H1 (cell line): ENCODE measurements at regions not wholly inside any gene's neighbourhood (a gene's known extent, or its start where the extent isn't known, plus 50 kb on each side); places are given as distances from the start of the nearest gene placed in this dataset.

Experiments
- CTCF ChIA-PET: fragments of 300-600 bp; sonication (Branson Sonifier 250); formaldehyde crosslinking; loops from one replicate; lab custom pipeline; 2021; ENCODE audit not compliant: partially characterized antibody; lab: Charles Lee
- POLR2A ChIA-PET: fragments of 300-600 bp; sonication (Branson Sonifier 250); formaldehyde crosslinking; loops from one replicate; lab custom pipeline; 2021; ENCODE audit warnings: inconsistent platforms; ENCODE audit not compliant: partially characterized antibody; lab: Charles Lee
- DNase-seq, 2 experiments: peaks; one replicate each; pipeline versions ENCODE4 v3.0.0 to v3.0.0-alpha.2; 2010 to 2022; ENCODE audit warnings: low spot score in 2 of 2, low read depth in 1 of 2, mixed read lengths in 1 of 2
- FAIRE-seq: peaks from 2 replicates; lab custom pipeline; 2011; peaks lifted over from hg19 to GRCh38; lab: Jason Lieb, UNC
- H2AFZ ChIP-seq: 2 replicates; pipeline ENCODE4 v1.8.1; 2012; ENCODE audit warnings: low read length, inconsistent platforms
- H2AK5ac ChIP-seq: 2 replicates; pipeline ENCODE4 v1.6.1; 2013; ENCODE audit warnings: low read depth, low read length
- H2BK120ac ChIP-seq: replicated peaks from 2 replicates; pipeline ENCODE3; 2013; ENCODE audit warnings: low read depth, low read length, inconsistent platforms
- H2BK12ac ChIP-seq: 2 replicates; pipeline ENCODE4 v1.6.1; 2013; ENCODE audit warnings: low read depth, low read length
- H2BK15ac ChIP-seq: 2 replicates; pipeline ENCODE4 v1.6.1; 2013; ENCODE audit warnings: low read length
- H2BK20ac ChIP-seq: 2 replicates; pipeline ENCODE4 v1.6.1; 2013; ENCODE audit warnings: low read length
- H2BK5ac ChIP-seq: 2 replicates; pipeline ENCODE4 v1.6.1; 2013; ENCODE audit warnings: low read depth, low read length
- H3K14ac ChIP-seq: 2 replicates; pipeline ENCODE4 v1.6.1; 2013; ENCODE audit warnings: inconsistent platforms; ENCODE audit not compliant: insufficient read length
- H3K18ac ChIP-seq: 2 replicates; pipeline ENCODE4 v1.6.1; 2013; ENCODE audit warnings: low read length; ENCODE audit errors: extremely low read depth
- H3K23ac ChIP-seq: 2 replicates; pipeline ENCODE4 v1.6.1; 2013; ENCODE audit warnings: inconsistent platforms; ENCODE audit not compliant: insufficient read length
- H3K23me2 ChIP-seq: 2 replicates; pipeline ENCODE4 v1.6.1; 2013; ENCODE audit warnings: low read depth, low read length
- H3K27ac ChIP-seq: 2 replicates; pipeline ENCODE4 v1.6.1; 2011; ENCODE audit warnings: low read depth, low read length, inconsistent platforms
- H3K27me3 ChIP-seq, 4 experiments: replicated peaks in 1 of 4; 1 replicate in 1 of 4; 2 replicates in 3 of 4; pipeline versions ENCODE4 v1.6.1 to v1.8.1; 2011 to 2013; ENCODE audit warnings: low read length in 3 of 4, mild to moderate bottlenecking in 3 of 4, inconsistent platforms in 2 of 4, mixed read lengths in 2 of 4, moderate library complexity in 1 of 4; ENCODE audit not compliant: control insufficient read depth in 3 of 4, insufficient read depth in 3 of 4; ENCODE audit errors: extremely low read depth in 1 of 4
- H3K36me3 ChIP-seq, 4 experiments: 2 replicates each; pipeline versions ENCODE4 v1.6.1 to v1.8.1; 2011 to 2013; ENCODE audit warnings: mild to moderate bottlenecking in 4 of 4, low read length in 3 of 4, moderate library complexity in 2 of 4, control low read depth in 1 of 4, inconsistent platforms in 1 of 4; ENCODE audit not compliant: insufficient read depth in 4 of 4, control insufficient read depth in 2 of 4
- H3K4ac ChIP-seq: replicated peaks from 2 replicates; pipeline ENCODE3; 2013; ENCODE audit warnings: low read length, low read depth, mixed read lengths, inconsistent platforms; ENCODE audit not compliant: insufficient read length
- H3K4me1 ChIP-seq, 4 experiments: replicated peaks in 1 of 4; 1 replicate in 1 of 4; 2 replicates in 3 of 4; pipeline versions ENCODE4 v1.6.1 to v1.8.1; 2011 to 2013; ENCODE audit warnings: low read length in 3 of 4, inconsistent platforms in 2 of 4, mixed read lengths in 1 of 4; ENCODE audit not compliant: insufficient read depth in 4 of 4, control insufficient read depth in 3 of 4
- H3K4me2 ChIP-seq, 2 experiments: 2 replicates each; pipeline versions ENCODE4 v1.6.1 to v1.8.1; 2011 to 2013; ENCODE audit warnings: low read depth in 2 of 2, low read length in 2 of 2, control low read depth in 1 of 2, inconsistent platforms in 1 of 2, mild to moderate bottlenecking in 1 of 2; ENCODE audit not compliant: insufficient read depth in 1 of 2
- H3K4me3 ChIP-seq, 4 experiments: fragments of 200-600, 300-600 bp in 1 of 4; sonication (generic), shearing (Covaris generic), sonication (Bioruptor Twin) in 1 of 4; 2 replicates each; pipeline versions ENCODE4 v1.5.1 to v1.8.1; 2011 to 2016; ENCODE audit warnings: low read length in 4 of 4, low read depth in 3 of 4, control low read depth in 2 of 4, inconsistent platforms in 2 of 4, mild to moderate bottlenecking in 2 of 4, mixed read lengths in 1 of 4, moderate library complexity in 1 of 4; ENCODE audit not compliant: insufficient read depth in 2 of 4; ENCODE audit errors: extremely low read depth in 1 of 4
- H3K56ac ChIP-seq: replicated peaks from 2 replicates; pipeline ENCODE3; 2013; ENCODE audit warnings: low read depth, mild to moderate bottlenecking, mixed read lengths, low read length, inconsistent platforms; ENCODE audit not compliant: insufficient read length
- H3K79me1 ChIP-seq: 2 replicates; pipeline ENCODE4 v1.6.1; 2013; ENCODE audit warnings: low read depth, low read length, control low read depth
- H3K79me2 ChIP-seq, 2 experiments: 2 replicates each; pipeline versions ENCODE4 v1.6.1 to v1.8.1; 2012 to 2013; ENCODE audit warnings: low read length in 2 of 2, mild to moderate bottlenecking in 2 of 2, inconsistent platforms in 1 of 2; ENCODE audit not compliant: insufficient read depth in 2 of 2, control insufficient read depth in 1 of 2
- H3K9ac ChIP-seq, 4 experiments: replicated peaks in 1 of 4; 1 replicate in 1 of 4; 2 replicates in 3 of 4; pipeline versions ENCODE4 v1.6.1 to v1.8.1; 2011 to 2013; ENCODE audit warnings: low read depth in 3 of 4, low read length in 3 of 4, control low read depth in 2 of 4, mild to moderate bottlenecking in 2 of 4, moderate library complexity in 2 of 4, inconsistent platforms in 1 of 4; ENCODE audit errors: extremely low read depth in 1 of 4
- H3K9me3 ChIP-seq, 2 experiments: 2 replicates each; pipeline versions ENCODE4 v1.6.1 to v1.8.1; 2012 to 2013; ENCODE audit warnings: mild to moderate bottlenecking in 2 of 2, moderate library complexity in 2 of 2, control low read depth in 1 of 2, inconsistent platforms in 1 of 2, low read depth in 1 of 2, low read length in 1 of 2, mixed read lengths in 1 of 2; ENCODE audit not compliant: insufficient read depth in 2 of 2
- H4K20me1 ChIP-seq, 2 experiments: replicated peaks in 1 of 2; 2 replicates each; pipeline versions ENCODE3 to v1.8.1; 2011 to 2013; ENCODE audit warnings: inconsistent platforms in 2 of 2, low read length in 2 of 2, mild to moderate bottlenecking in 1 of 2; ENCODE audit not compliant: insufficient read depth in 2 of 2, control insufficient read depth in 1 of 2
- H4K5ac ChIP-seq: 2 replicates; pipeline ENCODE4 v1.6.1; 2013; ENCODE audit warnings: low read length, low read depth, mixed read lengths, inconsistent platforms; ENCODE audit not compliant: insufficient read length
- H4K8ac ChIP-seq: 2 replicates; pipeline ENCODE4 v1.8.0; 2013; ENCODE audit warnings: mild to moderate bottlenecking, moderate library complexity, low read length, inconsistent platforms; ENCODE audit not compliant: insufficient read depth; ENCODE audit errors: extremely low read depth
- H4K91ac ChIP-seq: replicated peaks from 2 replicates; pipeline ENCODE3; 2013; ENCODE audit warnings: low read length, mixed read lengths, inconsistent platforms; ENCODE audit not compliant: insufficient read length
- HDAC2 ChIP-seq, 2 experiments: fragments of 300-600 bp in 1 of 2; sonication (generic) in 1 of 2; IDR thresholded peaks; 2 replicates each; pipeline ENCODE4 v1.6.1; 2011 to 2012; ENCODE audit warnings: low read depth in 2 of 2, low read length in 2 of 2, mild to moderate bottlenecking in 2 of 2, moderate library complexity in 2 of 2, borderline replicate concordance in 1 of 2, inconsistent platforms in 1 of 2
- SAP30 ChIP-seq: fragments of 300-600 bp; sonication (generic); IDR thresholded peaks from 2 replicates; pipeline ENCODE4 v1.7.1; 2012; ENCODE audit warnings: low read length, moderate library complexity, mild to moderate bottlenecking, inconsistent platforms; ENCODE audit not compliant: insufficient read depth, insufficient replicate concordance
- SP1 ChIP-seq: IDR thresholded peaks from 2 replicates; pipeline ENCODE4 v1.6.1; 2011; ENCODE audit warnings: low read depth, low read length
- WGBS, 2 experiments: shearing (Covaris generic) in 1 of 2; methylation state at CpG; one replicate each; pipeline versions ENCODE4 v1.1.6 to v1.1.7; 2013 to 2015; ENCODE audit warnings: low lambda C conversion rate in 2 of 2, mixed read lengths in 2 of 2, inconsistent platforms in 1 of 2, low coverage in 1 of 2, missing lambda C conversion rate in 1 of 2; ENCODE audit not compliant: insufficient replicate concordance in 2 of 2, insufficient coverage in 1 of 2, insufficient read length in 1 of 2; ENCODE audit errors: extremely low coverage in 1 of 2, missing lambda C conversion rate in 1 of 2; 5-methylcytosine and 5-hydroxymethylcytosine counted together

- Histone ChIP-seq H3K4me3 (no peak overlapping the region), H3K36me3 (no peaks in the 10 kb centered on the region), H3K23me2 (no peaks in the 10 kb centered on the region), H3K27me3 (no peaks in the 10 kb centered on the region), H3K79me1 (no peaks in the 10 kb centered on the region), H3K9ac (no peak overlapping the region), H4K8ac (no peak overlapping the region), H3K18ac (no peak overlapping the region), H2BK20ac (no peak overlapping the region), H2AFZ (no peak overlapping the region), H3K27ac (no peak overlapping the region), H3K79me2 (no peaks in the 10 kb centered on the region), H3K14ac (no peak overlapping the region), H2BK5ac (no peak overlapping the region), H4K20me1 (no peaks in the 10 kb centered on the region), H2AK5ac (no peak overlapping the region), H3K4me2 (no peak overlapping the region), H3K9me3 (no peaks in the 10 kb centered on the region), H3K23ac (no peak overlapping the region), H2BK12ac (no peak overlapping the region), H3K56ac (no peak overlapping the region), H4K91ac (no peak overlapping the region), H4K5ac (no peak overlapping the region), H3K4me1 (no peaks in the 10 kb centered on the region), H2BK120ac (no peak overlapping the region), H3K4ac (no peak overlapping the region), H2BK15ac (no peak overlapping the region)
- no peak for TF ChIP-seq SAP30
- no peak for TF ChIP-seq SP1
- no peak for TF ChIP-seq HDAC2 (IDR thresholded peaks at IDR 0.05; ENCODE audit: borderline replicate concordance in 1 of 2, low read depth in 2 of 2, low read length in 2 of 2)
- DNase-seq, result no peak
- FAIRE-seq, result no peak
- WGBS, 2 experiments, result no CpG with 5 or more reads among the region's 1 CpG
- ChIA-PET CTCF (no interaction called here), POLR2A (no interaction called here)
Observed at GRCh38 chrX:110532581-110532931, 173.9 kb downstream of the RTL9 start.
